Testis (tissue), 2 donors: ENCODE measurements at regions not wholly inside any gene's neighbourhood (a gene's known extent, or its start where the extent isn't known, plus 50 kb on each side); places are given as distances from the start of the nearest gene placed in this dataset.

Experiments
- DNase-seq: peaks from one replicate; pipeline ENCODE4 v3.0.0-alpha.2; 2019
- H3K27ac ChIP-seq, 2 donors: fragments of 200-600 bp; sonication (generic); one replicate each; pipeline ENCODE4 v1.5.1; 2019
- H3K27me3 ChIP-seq: fragments of 200-600 bp; sonication (generic); one replicate; pipeline ENCODE4 v1.5.1; 2019
- H3K36me3 ChIP-seq: fragments of 200-600 bp; sonication (generic); one replicate; pipeline ENCODE4 v1.5.1; 2017; ENCODE audit warnings: low read depth; ENCODE audit errors: missing control alignments
- H3K4me1 ChIP-seq: fragments of 200-600 bp; sonication (generic); one replicate; pipeline ENCODE4 v1.5.1; 2019
- H3K4me3 ChIP-seq, 2 donors: fragments of 200-600 bp; sonication (generic); one replicate each; pipeline ENCODE4 v1.5.1; 2017 to 2019
- H3K9me3 ChIP-seq: fragments of 200-600 bp; sonication (generic); one replicate; pipeline ENCODE4 v1.5.1; 2017
- CTCF ChIP-seq, 3 experiments: fragments of 450-650 bp in 2 of 3; fragments of 200-600 bp in 1 of 3; sonication (generic) in 1 of 3; IDR thresholded peaks; one replicate each; pipeline ENCODE4 v1.5.1; 2016 to 2019; ENCODE audit warnings: antibody characterized with exemption in 3 of 3, mild to moderate bottlenecking in 2 of 3, moderate library complexity in 1 of 3
- POLR2A ChIP-seq: fragments of 450-650 bp; IDR thresholded peaks from one replicate; pipeline ENCODE4 v1.6.1; 2017; ENCODE audit warnings: antibody characterized with exemption, mild to moderate bottlenecking, moderate library complexity
- WGBS, 2 donors: methylation state at CpG; one replicate each; pipeline ENCODE4 v1.1.5; 2018; 5-methylcytosine and 5-hydroxymethylcytosine counted together
- intact Hi-C: fragments of 100-400 bp; cut with DNase I; formaldehyde crosslinking; loops from one replicate; pipeline ENCODE4 v1.15.1; 2023; ENCODE audit warnings: low total_unique reads

- DNase-seq = no peak
- TF ChIP-seq CTCF (IDR thresholded peaks at IDR 0.05) (no peak), POLR2A (no peak)
- WGBS, 2 donors = 66 to 77% methylated on average over 7 of the region's 7 CpGs
- H3K9me3 ChIP-seq = no peaks in the 10 kb centered on the region
- no peaks in the 10 kb centered on the region for H3K27me3 ChIP-seq
- intact Hi-C loops = loop anchor here (10.0 kb wide), 1 partner anchor 79 kb away; no protein-coding TSS in a partner anchor
- no peak overlapping the region for H3K27ac ChIP-seq
- peaks cover 36% of the 10 kb centered on the region for H3K4me1 ChIP-seq
- H3K4me3 ChIP-seq = no peak overlapping the region
- no peaks in the 10 kb centered on the region for H3K36me3 ChIP-seq
These were observed 86.2 kb upstream of the ARHGAP29 start for GRCh38 chr1:94323311-94324177.

GRCh38 chr1:94322696-94323095 is 85.3 kb upstream of the ARHGAP29 start:
- intact Hi-C loops = loop anchor here (10.0 kb wide), 1 partner anchor 78 kb away; no protein-coding TSS in a partner anchor
- DNase-seq = no peak
- Histone ChIP-seq H3K36me3 (no peaks in the 10 kb centered on the region), H3K4me1 (peaks cover 36% of the 10 kb centered on the region), H3K27me3 (no peaks in the 10 kb centered on the region), H3K4me3 (no peak overlapping the region), H3K9me3 (no peaks in the 10 kb centered on the region), H3K27ac (no peak overlapping the region)
- TF ChIP-seq POLR2A (no peak), CTCF (IDR thresholded peaks at IDR 0.05) (no peak)
- WGBS, 2 donors = 68 to 72% methylated on average over 5 of the region's 5 CpGs

- no peaks in the 10 kb centered on the region for H3K27me3 ChIP-seq
- intact Hi-C loops = loop anchor here (10.0 kb wide), 1 partner anchor 77 kb away; no protein-coding TSS in a partner anchor
These were observed 84.3 kb upstream of the ARHGAP29 start for GRCh38 chr1:94321662-94322061.

GRCh38 chr1:94319319-94320102 is 82.1 kb upstream of the ARHGAP29 start:
- intact Hi-C loops = loop anchor here (10.0 kb wide), 1 partner anchor 75 kb away; no protein-coding TSS in a partner anchor
- no peaks in the 10 kb centered on the region for H3K36me3 ChIP-seq
- WGBS, 2 donors = 58 to 67% methylated on average over 8 of the region's 8 CpGs
- TF ChIP-seq POLR2A (no peak), CTCF (IDR thresholded peaks at IDR 0.05) (no peak)
- no peak overlapping the region for H3K4me3 ChIP-seq
- H3K4me1 ChIP-seq = peaks cover 15% of the 10 kb centered on the region
- H3K27ac ChIP-seq = peak overlapping the region; percentile 31 to 69
- DNase-seq = peak; percentile 35
- no peaks in the 10 kb centered on the region for H3K9me3 ChIP-seq
- H3K27me3 ChIP-seq = no peaks in the 10 kb centered on the region

More at GRCh38 chr1:94321662-94322061, 84.3 kb upstream of the ARHGAP29 start:
- DNase-seq = no peak
- Histone ChIP-seq H3K9me3 (no peaks in the 10 kb centered on the region), H3K4me1 (peaks cover 28% of the 10 kb centered on the region), H3K36me3 (no peaks in the 10 kb centered on the region), H3K27ac (no peak overlapping the region), H3K4me3 (no peak overlapping the region)
- no peak for TF ChIP-seq CTCF (IDR thresholded peaks at IDR 0.05)
- no peak for TF ChIP-seq POLR2A
- WGBS, 2 donors = 86 to 94% methylated on average over 3 of the region's 3 CpGs
